ENCODE measurements at regions not wholly inside any gene's neighbourhood (a gene's known extent, or its start where the extent isn't known, plus 50 kb on each side); places are given as distances from the start of the nearest gene placed in this dataset.

GRCh38 chr5:159727167-159727566, 189.1 kb upstream of the ADRA1B start:
- no peak for DNase-seq
- Histone ChIP-seq H3K9me3 (replicated peaks) (no peaks in the 10 kb centered on the region), H3K4me1 (no peaks in the 10 kb centered on the region), H3K27ac (no peak overlapping the region), H3K4me3 (no peak overlapping the region), H3K27me3 (no peaks in the 10 kb centered on the region), H3K36me3 (no peaks in the 10 kb centered on the region)

DNA sequence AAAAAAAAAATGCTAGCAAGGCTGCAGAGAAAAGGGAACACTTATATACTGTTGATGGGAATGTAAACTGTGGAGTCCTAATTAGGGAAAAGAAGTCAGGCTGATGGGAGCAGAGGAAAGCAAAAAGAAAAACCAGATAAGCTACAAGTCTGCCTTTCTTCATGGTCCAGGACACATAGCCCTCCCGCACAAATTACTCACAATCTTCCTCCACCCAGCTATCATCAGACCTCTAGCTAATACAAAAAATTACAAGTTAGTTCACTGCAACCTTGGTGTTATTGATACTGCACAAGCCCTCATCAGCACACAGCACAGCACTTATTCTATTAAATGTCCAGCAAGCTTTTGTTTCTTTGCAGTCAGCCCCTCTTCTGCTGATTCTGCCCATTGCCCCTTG, 186.0 kb upstream of the ADRA1B start:
- Histone ChIP-seq H3K4me3 (no peak overlapping the region), H3K9me3 (replicated peaks) (no peaks in the 10 kb centered on the region), H3K27ac (no peak overlapping the region), H3K4me1 (no peaks in the 10 kb centered on the region), H3K27me3 (no peaks in the 10 kb centered on the region), H3K36me3 (no peaks in the 10 kb centered on the region)
- DNase-seq: no peak

DNA sequence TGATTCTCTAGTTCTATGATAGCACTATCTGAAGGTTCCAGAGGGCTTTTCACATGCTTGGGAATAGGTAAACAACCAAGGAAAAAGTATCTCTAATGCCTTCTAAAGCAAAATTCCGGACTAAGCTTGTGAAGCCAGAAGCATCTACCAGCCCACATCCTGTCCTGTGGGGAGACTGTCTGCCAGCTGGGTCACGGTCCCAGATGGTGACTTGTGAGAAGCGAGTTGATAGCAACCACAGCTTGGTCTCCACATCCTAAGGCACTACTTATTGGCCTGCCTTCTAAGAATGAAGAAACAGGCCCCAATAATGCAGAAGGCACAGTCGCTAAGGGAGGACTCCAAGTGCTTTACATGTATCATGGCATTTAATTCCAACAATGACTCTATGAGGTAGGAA, 184.1 kb upstream of the ADRA1B start:
- Histone ChIP-seq H3K27ac (no peak overlapping the region), H3K9me3 (replicated peaks) (no peaks in the 10 kb centered on the region), H3K27me3 (no peaks in the 10 kb centered on the region), H3K4me3 (no peak overlapping the region), H3K36me3 (no peaks in the 10 kb centered on the region), H3K4me1 (no peaks in the 10 kb centered on the region)
- DNase-seq: no peak

DNA sequence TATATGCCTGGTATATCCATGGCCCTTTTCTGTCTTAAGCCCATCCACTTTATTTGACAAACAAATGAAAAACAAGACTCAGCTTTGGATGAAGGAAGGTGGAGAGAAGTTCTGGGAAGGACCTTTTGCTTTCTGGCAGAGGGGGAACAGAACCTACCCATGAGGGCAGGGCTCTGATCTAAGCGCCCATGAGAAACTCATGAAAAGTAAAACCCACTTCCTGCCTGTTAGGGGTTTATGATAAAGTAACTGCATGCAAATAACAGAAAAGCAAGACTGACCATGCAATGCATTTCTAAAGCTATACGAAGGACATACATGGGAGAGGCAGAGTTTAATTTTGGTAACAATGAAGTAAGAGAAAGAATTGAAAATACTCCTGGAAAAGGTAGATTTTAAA, 181.9 kb upstream of the ADRA1B start:
- H3K36me3 ChIP-seq: no peaks in the 10 kb centered on the region
- no peak for DNase-seq
- no peaks in the 10 kb centered on the region for H3K27me3 ChIP-seq
- H3K4me1 ChIP-seq: no peaks in the 10 kb centered on the region
- no peak overlapping the region for H3K4me3 ChIP-seq
- no peak overlapping the region for H3K27ac ChIP-seq
- H3K9me3 ChIP-seq (replicated peaks): no peaks in the 10 kb centered on the region

GRCh38 chr5:159735036-159735435, 181.2 kb upstream of the ADRA1B start:
- no peak overlapping the region for H3K27ac ChIP-seq
- no peak for DNase-seq
- H3K4me3 ChIP-seq: no peak overlapping the region
- no peaks in the 10 kb centered on the region for H3K36me3 ChIP-seq
- no peaks in the 10 kb centered on the region for H3K27me3 ChIP-seq
- H3K4me1 ChIP-seq: no peaks in the 10 kb centered on the region
- H3K9me3 ChIP-seq (replicated peaks): no peaks in the 10 kb centered on the region

DNA sequence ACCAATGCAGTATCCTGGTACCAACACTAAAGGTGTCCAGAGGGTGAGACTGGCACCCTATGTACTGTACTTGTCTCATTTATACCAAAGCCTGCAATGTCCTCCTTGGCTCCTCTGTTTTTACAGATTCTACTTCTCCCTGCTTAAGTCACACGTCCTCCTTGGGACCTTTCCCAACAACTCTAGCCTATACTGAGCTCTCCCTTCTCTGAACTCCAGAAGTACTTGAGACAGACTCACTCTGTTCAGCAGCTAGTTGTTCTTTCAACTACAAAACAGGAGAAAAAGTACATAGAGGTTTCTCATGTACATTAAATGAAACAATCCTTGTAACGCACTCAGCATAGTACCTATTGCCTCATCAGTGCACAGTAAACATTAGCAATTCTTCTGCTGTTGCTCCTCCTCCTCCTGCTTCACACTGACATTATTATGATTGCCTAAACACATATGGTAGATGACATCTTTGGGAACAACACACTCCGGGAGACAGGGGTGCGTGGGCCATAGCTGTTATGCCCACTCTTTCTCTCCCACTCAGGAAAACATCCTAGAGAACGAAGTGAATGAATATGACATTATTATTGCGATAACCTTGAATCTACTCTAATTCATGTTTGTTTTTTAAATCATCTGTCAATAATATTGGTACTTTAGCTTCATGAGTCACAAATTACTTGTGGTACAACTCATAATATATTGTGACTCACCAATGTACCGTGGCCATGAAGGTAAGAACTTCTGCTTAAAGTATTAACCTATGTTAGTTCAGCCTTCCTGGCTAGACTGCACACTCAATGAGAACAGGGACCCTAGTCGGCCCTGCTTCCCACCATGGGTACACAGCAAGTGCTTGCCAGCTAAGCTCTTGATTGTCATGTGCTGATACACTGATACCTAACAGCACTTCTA, 180.3 kb upstream of the ADRA1B start:
- no peak overlapping the region for H3K4me3 ChIP-seq
- no peak for DNase-seq
- no peak overlapping the region for H3K27ac ChIP-seq
- no peaks in the 10 kb centered on the region for H3K27me3 ChIP-seq
- no peaks in the 10 kb centered on the region for H3K36me3 ChIP-seq
- H3K9me3 ChIP-seq (replicated peaks): no peaks in the 10 kb centered on the region
- no peaks in the 10 kb centered on the region for H3K4me1 ChIP-seq

- no peaks in the 10 kb centered on the region for H3K9me3 ChIP-seq (replicated peaks)
- no peak overlapping the region for H3K4me3 ChIP-seq
- H3K36me3 ChIP-seq: no peaks in the 10 kb centered on the region
- no peak for DNase-seq
- H3K27me3 ChIP-seq: no peaks in the 10 kb centered on the region
- no peak overlapping the region for H3K27ac ChIP-seq
- no peaks in the 10 kb centered on the region for H3K4me1 ChIP-seq
These were observed 179.4 kb upstream of the ADRA1B start for GRCh38 chr5:159736844-159737243.

- Histone ChIP-seq H3K4me3 (no peak overlapping the region), H3K9me3 (replicated peaks) (no peaks in the 10 kb centered on the region), H3K27me3 (no peaks in the 10 kb centered on the region), H3K36me3 (no peaks in the 10 kb centered on the region), H3K27ac (no peak overlapping the region), H3K4me1 (no peaks in the 10 kb centered on the region)
- DNase-seq: no peak
These were observed 179.0 kb upstream of the ADRA1B start for GRCh38 chr5:159737263-159737662.

DNA sequence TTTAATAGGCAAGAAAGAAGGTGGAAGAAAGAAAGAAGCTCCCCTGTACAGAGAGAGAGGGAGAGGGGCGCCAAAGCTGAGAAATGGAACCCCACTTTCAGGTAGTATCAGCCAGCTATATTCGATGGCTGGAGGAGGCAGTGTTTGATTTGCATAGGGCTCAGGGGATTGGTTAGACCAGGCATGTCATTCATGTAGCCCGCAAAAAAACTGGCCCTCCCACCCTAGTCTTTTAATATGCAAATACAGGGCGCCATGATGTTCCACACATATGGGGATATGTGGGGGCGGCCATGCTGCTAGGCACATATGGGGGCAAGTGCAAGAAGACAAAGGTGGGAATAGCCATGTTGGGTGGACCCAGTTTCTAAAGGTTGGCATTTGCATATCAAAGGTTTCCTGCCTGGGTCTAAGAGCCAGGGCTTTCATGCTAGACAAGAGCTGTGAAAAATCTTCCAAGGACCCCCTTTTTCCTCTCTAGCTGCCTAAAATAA, 174.4 kb upstream of the ADRA1B start:
- H3K4me3 ChIP-seq: no peak overlapping the region
- no peaks in the 10 kb centered on the region for H3K4me1 ChIP-seq
- no peaks in the 10 kb centered on the region for H3K9me3 ChIP-seq (replicated peaks)
- no peak overlapping the region for H3K27ac ChIP-seq
- H3K36me3 ChIP-seq: no peaks in the 10 kb centered on the region
- H3K27me3 ChIP-seq: no peaks in the 10 kb centered on the region
- DNase-seq: no peak

- H3K4me3 ChIP-seq: no peak overlapping the region
- H3K9me3 ChIP-seq (replicated peaks): no peaks in the 10 kb centered on the region
- no peak overlapping the region for H3K27ac ChIP-seq
- no peak for DNase-seq
- no peaks in the 10 kb centered on the region for H3K27me3 ChIP-seq
- no peaks in the 10 kb centered on the region for H3K4me1 ChIP-seq
- H3K36me3 ChIP-seq: no peaks in the 10 kb centered on the region
These were observed 173.0 kb upstream of the ADRA1B start for GRCh38 chr5:159743234-159743633.

DNA sequence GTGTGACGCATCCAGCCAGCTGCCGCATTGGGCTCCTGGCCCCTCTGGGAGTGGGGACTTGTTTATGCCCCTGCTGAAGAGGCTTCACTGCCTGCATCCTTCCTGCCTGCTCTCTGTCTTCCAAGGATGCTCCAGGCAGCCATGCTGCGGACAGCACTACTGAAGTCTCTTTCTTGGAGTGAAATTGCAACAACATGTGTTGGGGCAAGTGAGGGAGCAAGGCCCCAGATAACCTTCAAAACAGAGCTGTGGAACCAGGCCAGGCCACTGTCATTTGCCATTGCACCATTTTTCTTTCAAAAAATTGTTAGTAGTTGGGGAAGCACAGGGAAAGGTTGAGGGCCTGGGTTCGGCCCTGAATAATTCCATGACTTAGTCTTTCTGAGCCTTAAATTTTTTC, 169.6 kb upstream of the ADRA1B start:
- H3K4me3 ChIP-seq: no peak overlapping the region
- H3K4me1 ChIP-seq: no peaks in the 10 kb centered on the region
- DNase-seq: no peak
- no peak overlapping the region for H3K27ac ChIP-seq
- no peaks in the 10 kb centered on the region for H3K27me3 ChIP-seq
- no peaks in the 10 kb centered on the region; the same call in 1 of the 2 replicates for H3K9me3 ChIP-seq (replicated peaks)
- H3K36me3 ChIP-seq: no peaks in the 10 kb centered on the region

GRCh38 chr5:159749146-159749545, 167.1 kb upstream of the ADRA1B start:
- H3K4me1 ChIP-seq: no peaks in the 10 kb centered on the region
- H3K36me3 ChIP-seq: no peaks in the 10 kb centered on the region
- no peaks in the 10 kb centered on the region for H3K27me3 ChIP-seq
- no peaks in the 10 kb centered on the region; the same call in 1 of the 2 replicates for H3K9me3 ChIP-seq (replicated peaks)
- no peak overlapping the region for H3K4me3 ChIP-seq
- no peak overlapping the region for H3K27ac ChIP-seq
- no peak for DNase-seq

- no peak overlapping the region for H3K4me3 ChIP-seq
- H3K9me3 ChIP-seq (replicated peaks): no peaks in the 10 kb centered on the region; the same call in 1 of the 2 replicates
- H3K27ac ChIP-seq: no peak overlapping the region
- no peaks in the 10 kb centered on the region for H3K27me3 ChIP-seq
- no peak for DNase-seq
- H3K4me1 ChIP-seq: no peaks in the 10 kb centered on the region
- H3K36me3 ChIP-seq: no peaks in the 10 kb centered on the region
These were observed 166.1 kb upstream of the ADRA1B start for GRCh38 chr5:159750226-159750625.

DNA sequence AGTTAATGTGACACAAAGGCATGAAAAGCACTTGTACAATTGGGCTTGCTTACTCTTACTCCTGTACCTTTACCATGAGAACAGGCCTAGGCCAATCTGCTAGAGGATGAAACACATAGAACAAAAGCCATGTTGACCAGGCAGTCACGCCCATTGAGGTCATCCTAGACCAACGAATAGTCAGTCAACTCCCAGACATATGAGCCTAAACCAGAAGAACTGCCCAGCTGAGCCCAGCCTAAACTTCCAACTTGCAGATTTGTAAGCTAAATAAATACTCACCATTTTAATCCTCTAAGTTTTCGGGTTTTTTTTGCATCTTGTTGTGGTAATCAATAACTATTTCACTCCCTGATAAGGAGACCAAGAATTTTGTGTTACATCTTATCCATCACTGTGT, 164.8 kb upstream of the ADRA1B start:
- no peaks in the 10 kb centered on the region; the same call in 1 of the 2 replicates for H3K9me3 ChIP-seq (replicated peaks)
- no peaks in the 10 kb centered on the region for H3K27me3 ChIP-seq
- no peaks in the 10 kb centered on the region for H3K36me3 ChIP-seq
- H3K27ac ChIP-seq: no peak overlapping the region
- DNase-seq: no peak
- H3K4me1 ChIP-seq: no peaks in the 10 kb centered on the region
- H3K4me3 ChIP-seq: no peak overlapping the region

DNA sequence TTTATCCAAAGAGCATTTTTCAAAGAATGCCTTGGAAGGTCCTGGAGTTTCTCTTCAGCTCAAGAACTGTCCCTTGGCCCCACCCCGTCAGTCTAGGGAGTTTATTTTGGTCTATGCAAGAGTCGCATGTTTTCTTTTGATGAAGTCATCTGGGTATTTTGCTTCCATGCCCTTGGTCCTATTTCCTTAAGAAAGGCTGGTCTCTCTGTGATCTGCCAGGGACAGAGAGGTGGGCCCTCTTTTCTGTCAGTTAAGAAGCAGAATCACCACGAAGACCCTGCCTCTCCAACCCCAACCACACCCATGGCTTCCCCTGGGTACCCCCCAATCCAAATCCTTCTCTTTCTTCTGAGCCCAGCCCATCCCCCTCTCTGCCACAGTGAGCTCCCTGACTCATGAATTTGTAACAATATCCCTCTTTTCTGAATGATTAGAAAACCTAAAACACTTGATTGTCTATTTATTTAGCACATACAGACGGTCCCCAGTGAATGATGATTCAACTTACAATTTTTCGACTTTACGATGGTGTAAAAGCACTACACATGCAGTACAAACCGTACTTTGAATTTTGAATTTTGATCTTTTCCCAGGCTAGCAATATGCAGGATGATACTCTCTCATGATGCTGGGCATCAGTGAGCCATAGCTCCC, 163.5 kb upstream of the ADRA1B start:
- no peaks in the 10 kb centered on the region for H3K4me1 ChIP-seq
- H3K27ac ChIP-seq: no peak overlapping the region
- no peaks in the 10 kb centered on the region for H3K27me3 ChIP-seq
- H3K9me3 ChIP-seq (replicated peaks): no peaks in the 10 kb centered on the region; the same call in 1 of the 2 replicates
- H3K4me3 ChIP-seq: no peak overlapping the region
- H3K36me3 ChIP-seq: no peaks in the 10 kb centered on the region
- no peak for DNase-seq

All from SJCRH30 (cell line).